HepG2 (cell line): ENCODE measurements at regions not wholly inside any gene's neighbourhood (a gene's known extent, or its start where the extent isn't known, plus 50 kb on each side); places are given as distances from the start of the nearest gene placed in this dataset.

Experiments used
- CC2D1A ChIP-seq: sonication (generic); formaldehyde crosslinking; IDR thresholded peaks from 2 replicates; pipeline ENCODE4 v1.8.1; 2023; ENCODE audit warnings: mild to moderate bottlenecking, missing genetic modification reagents
- GABPB1 ChIP-seq: IDR thresholded peaks from 2 replicates; pipeline ENCODE4 v1.6.1; 2016; ENCODE audit warnings: mild to moderate bottlenecking, missing genetic modification reagents, moderate library complexity, missing compliant biosample characterization
- HMGXB4 ChIP-seq, 2 experiments: sonication (generic) in 1 of 2; formaldehyde crosslinking in 1 of 2; IDR thresholded peaks; 2 replicates each; pipeline versions ENCODE4 v1.4.0 to v1.6.1; 2018 to 2020; ENCODE audit warnings: missing genetic modification reagents in 2 of 2, borderline replicate concordance in 1 of 2, low read depth in 1 of 2, mild to moderate bottlenecking in 1 of 2, missing biosample characterization in 1 of 2
- HOXA5 ChIP-seq: sonication (generic); formaldehyde crosslinking; IDR thresholded peaks from 2 replicates; pipeline ENCODE4 v1.4.0; 2020; ENCODE audit warnings: missing genetic modification reagents
- KDM2A ChIP-seq: sonication (generic); formaldehyde crosslinking; IDR thresholded peaks from 2 replicates; pipeline ENCODE4 v1.4.0; 2020; ENCODE audit warnings: low read depth, missing genetic modification reagents, borderline replicate concordance
- NFKB2 ChIP-seq: sonication (generic); formaldehyde crosslinking; IDR thresholded peaks from 2 replicates; pipeline ENCODE4 v1.4.0; 2020; ENCODE audit warnings: missing genetic modification reagents, borderline replicate concordance
- SIX1 ChIP-seq: sonication (generic); formaldehyde crosslinking; IDR thresholded peaks from 2 replicates; pipeline ENCODE4 v1.4.0; 2020; ENCODE audit warnings: missing genetic modification reagents, borderline replicate concordance
- SMAD9 ChIP-seq: sonication (generic); formaldehyde crosslinking; IDR thresholded peaks from 2 replicates; pipeline ENCODE4 v1.5.1; 2020; ENCODE audit warnings: mild to moderate bottlenecking, missing genetic modification reagents
- ZFP91 ChIP-seq: sonication (generic); formaldehyde crosslinking; IDR thresholded peaks from 2 replicates; pipeline ENCODE4 v1.9.0; 2022; ENCODE audit warnings: missing genetic modification reagents, mild to moderate bottlenecking, borderline replicate concordance
- ZNF709 ChIP-seq: sonication (generic); formaldehyde crosslinking; IDR thresholded peaks from 2 replicates; pipeline ENCODE4 v1.5.0; 2020; ENCODE audit warnings: mild to moderate bottlenecking, missing genetic modification reagents
- TF ChIP-seq, protein P1 (sequence below), 2 experiments: fragments of 450-650 bp in 1 of 2; sonication (generic) in 1 of 2; formaldehyde crosslinking in 1 of 2; IDR thresholded peaks; 2 replicates each; pipeline versions ENCODE4 v1.6.1 to v1.8.0; 2016 to 2022; ENCODE audit warnings: antibody characterized with exemption in 1 of 2, mild to moderate bottlenecking in 1 of 2, missing genetic modification reagents in 1 of 2
- TF ChIP-seq, protein P2 (sequence below): sonication (generic); formaldehyde crosslinking; IDR thresholded peaks from 2 replicates; pipeline ENCODE4 v1.4.0; 2020; ENCODE audit warnings: missing genetic modification reagents, borderline replicate concordance

DNA sequence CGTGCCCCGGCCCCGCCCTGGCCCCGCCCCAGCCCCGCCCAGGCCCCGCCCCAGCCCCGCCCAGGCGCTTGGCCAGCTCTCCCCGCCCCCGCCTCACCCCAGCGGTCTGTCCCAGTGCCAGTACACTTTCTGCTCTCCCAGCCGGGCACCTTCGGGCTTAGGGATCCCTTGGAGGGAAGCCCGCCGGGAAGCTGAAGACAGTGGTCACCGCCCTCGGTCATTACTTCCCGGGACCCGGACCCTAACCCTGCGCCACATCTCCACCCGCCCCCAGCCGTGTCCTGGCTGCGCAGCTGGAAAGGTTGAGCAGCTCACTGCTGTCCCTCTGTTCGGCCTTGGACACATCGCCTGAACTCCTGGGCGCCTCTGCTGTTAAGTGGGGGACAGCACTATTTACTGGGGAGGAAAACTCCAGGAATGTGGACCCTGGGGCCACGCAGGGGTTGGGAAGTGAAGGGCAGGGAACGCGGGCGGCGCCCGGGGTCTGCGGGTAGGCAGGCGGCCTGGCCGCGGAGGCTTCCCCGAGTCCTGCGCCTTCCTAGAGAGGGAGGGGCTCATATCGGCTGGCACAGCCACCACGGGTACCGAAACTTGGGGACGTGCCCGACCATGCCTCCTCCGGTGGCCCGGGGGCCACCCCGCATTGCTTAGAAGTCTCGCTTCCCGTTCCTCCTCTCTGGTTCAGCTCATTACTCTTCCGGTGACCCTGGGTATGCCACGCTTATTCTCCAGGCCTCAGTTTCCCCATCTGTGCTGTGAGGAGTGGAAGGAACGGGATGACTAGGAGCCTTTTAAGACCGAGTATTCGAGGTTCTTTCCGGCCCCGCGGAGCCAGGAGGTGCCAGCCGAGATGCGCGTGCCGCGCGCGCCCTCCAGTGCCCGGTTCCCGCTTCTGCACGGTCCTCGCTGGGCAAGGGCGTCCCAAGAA lies 121.0 kb downstream of the GYPC start (continued):
- TF ChIP-seq, protein P1, sequence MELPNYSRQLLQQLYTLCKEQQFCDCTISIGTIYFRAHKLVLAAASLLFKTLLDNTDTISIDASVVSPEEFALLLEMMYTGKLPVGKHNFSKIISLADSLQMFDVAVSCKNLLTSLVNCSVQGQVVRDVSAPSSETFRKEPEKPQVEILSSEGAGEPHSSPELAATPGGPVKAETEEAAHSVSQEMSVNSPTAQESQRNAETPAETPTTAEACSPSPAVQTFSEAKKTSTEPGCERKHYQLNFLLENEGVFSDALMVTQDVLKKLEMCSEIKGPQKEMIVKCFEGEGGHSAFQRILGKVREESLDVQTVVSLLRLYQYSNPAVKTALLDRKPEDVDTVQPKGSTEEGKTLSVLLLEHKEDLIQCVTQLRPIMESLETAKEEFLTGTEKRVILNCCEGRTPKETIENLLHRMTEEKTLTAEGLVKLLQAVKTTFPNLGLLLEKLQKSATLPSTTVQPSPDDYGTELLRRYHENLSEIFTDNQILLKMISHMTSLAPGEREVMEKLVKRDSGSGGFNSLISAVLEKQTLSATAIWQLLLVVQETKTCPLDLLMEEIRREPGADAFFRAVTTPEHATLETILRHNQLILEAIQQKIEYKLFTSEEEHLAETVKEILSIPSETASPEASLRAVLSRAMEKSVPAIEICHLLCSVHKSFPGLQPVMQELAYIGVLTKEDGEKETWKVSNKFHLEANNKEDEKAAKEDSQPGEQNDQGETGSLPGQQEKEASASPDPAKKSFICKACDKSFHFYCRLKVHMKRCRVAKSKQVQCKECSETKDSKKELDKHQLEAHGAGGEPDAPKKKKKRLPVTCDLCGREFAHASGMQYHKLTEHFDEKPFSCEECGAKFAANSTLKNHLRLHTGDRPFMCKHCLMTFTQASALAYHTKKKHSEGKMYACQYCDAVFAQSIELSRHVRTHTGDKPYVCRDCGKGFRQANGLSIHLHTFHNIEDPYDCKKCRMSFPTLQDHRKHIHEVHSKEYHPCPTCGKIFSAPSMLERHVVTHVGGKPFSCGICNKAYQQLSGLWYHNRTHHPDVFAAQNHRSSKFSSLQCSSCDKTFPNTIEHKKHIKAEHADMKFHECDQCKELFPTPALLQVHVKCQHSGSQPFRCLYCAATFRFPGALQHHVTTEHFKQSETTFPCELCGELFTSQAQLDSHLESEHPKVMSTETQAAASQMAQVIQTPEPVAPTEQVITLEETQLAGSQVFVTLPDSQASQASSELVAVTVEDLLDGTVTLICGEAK (IDR thresholded peaks at IDR 0.05): no peak
- TF ChIP-seq, protein P1 (CRISPR knock-in tag; IDR thresholded peaks at IDR 0.05): 0 out of 2 replicates have a peak, but pooled peaks have one; percentile 23
- TF ChIP-seq GABPB1 (CRISPR knock-in tag) (peak; percentile 62; the same call in 1 of the 2 replicates), CC2D1A (CRISPR knock-in tag) (no peak), ZFP91 (CRISPR knock-in tag) (peak; percentile 54; the same call in 1 of the 2 replicates), HMGXB4 (CRISPR knock-in tag; IDR thresholded peaks at IDR 0.05; ENCODE audit: borderline replicate concordance in 1 of 2, low read depth in 1 of 2) (0 out of 4 replicates have a peak, but pooled peaks have one; percentile 23 to 33), SMAD9 (CRISPR knock-in tag) (no peak), ZNF709 (CRISPR knock-in tag) (peak; percentile 35; the same call in 1 of the 2 replicates), NFKB2 (CRISPR knock-in tag) (peak; percentile 25; the same call in 1 of the 2 replicates), SIX1 (CRISPR knock-in tag) (no peak), HOXA5 (no peak), KDM2A (peak; percentile 84)
- TF ChIP-seq, protein P2, sequence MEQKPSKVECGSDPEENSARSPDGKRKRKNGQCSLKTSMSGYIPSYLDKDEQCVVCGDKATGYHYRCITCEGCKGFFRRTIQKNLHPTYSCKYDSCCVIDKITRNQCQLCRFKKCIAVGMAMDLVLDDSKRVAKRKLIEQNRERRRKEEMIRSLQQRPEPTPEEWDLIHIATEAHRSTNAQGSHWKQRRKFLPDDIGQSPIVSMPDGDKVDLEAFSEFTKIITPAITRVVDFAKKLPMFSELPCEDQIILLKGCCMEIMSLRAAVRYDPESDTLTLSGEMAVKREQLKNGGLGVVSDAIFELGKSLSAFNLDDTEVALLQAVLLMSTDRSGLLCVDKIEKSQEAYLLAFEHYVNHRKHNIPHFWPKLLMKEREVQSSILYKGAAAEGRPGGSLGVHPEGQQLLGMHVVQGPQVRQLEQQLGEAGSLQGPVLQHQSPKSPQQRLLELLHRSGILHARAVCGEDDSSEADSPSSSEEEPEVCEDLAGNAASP (CRISPR knock-in tag): 0 out of 2 replicates have a peak, but pooled peaks have one; percentile 26
